NCI-H1694 (cell line): ENCODE measurements at regions not wholly inside any gene's neighbourhood (a gene's known extent, or its start where the extent isn't known, plus 50 kb on each side); places are given as distances from the start of the nearest gene placed in this dataset.
"Not testable (repeated sequence)": the region's sequence is repeated elsewhere in the genome, so short reads cannot be mapped to it uniquely, and the experiment has no call there.

Experiments
- DNase-seq: peaks from one replicate; lab custom pipeline; 2025; lab: John Stamatoyannopoulos, UW

DNA sequence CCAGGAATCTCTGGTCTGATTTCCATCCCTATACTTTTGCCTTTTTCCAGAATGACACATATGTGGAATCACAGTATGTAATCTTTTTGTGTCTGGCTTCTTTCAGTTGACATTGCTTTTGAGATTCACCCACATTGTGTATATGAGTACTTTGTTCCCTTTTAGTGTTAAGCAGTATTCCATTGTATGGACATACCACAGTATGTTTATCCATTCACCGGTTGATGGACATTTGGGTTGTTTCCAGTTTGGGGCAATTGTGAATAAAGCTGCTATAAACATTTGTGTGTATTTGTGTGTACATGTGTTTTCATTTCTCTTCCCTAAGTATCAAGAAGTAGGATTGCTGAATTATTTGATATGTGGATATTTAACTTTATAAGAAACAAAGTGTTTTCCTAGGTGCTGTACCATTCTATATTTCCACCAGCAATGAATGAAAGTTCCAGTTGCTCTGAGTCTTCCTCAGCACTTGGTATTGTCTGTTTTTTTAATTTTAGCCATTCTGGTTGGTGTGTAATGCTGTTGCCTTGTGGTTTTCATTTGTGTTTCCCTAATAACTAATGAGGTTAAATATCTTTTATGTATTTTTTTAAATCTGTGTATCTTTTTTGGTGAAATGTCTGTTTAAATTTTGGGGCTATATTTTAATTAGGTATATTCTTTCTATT lies 203.5 kb upstream of the HAAO start:
- DNase-seq: no peak

DNA sequence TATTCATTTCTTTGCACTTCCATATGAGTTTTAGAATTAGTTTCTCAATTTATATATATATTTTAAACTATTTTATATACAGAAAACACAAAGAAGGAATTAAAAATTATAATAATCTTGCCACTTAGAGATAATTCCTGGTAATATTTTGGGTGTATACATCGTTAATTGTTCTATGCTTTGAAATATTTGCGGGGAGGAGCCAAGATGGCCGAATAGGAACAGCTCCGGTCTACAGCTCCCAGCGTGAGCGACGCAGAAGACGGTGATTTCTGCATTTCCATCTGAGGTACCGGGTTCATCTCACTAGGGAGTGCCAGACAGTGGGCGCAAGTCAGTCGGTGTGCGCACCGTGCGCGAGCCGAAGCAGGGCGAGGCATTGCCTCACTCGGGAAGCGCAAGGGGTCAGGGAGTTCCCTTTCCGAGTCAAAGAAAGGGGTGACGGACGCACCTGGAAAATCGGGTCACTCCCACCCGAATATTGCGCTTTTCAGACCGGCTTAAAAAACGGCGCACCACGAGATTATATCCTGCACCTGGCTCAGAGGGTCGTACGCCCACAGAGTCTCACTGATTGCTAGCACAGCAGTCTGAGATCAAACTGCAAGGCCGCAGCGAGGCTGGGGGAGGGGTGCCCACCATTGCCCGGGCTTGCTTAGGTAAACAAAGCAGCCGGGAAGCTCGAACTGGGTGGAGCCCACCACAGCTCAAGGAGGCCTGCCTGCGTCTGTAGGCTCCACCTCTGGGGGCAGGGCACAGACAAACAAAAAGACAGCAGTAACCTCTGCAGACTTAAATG lies 197.1 kb upstream of the HAAO start:
- not testable (repeated sequence) for DNase-seq

DNA sequence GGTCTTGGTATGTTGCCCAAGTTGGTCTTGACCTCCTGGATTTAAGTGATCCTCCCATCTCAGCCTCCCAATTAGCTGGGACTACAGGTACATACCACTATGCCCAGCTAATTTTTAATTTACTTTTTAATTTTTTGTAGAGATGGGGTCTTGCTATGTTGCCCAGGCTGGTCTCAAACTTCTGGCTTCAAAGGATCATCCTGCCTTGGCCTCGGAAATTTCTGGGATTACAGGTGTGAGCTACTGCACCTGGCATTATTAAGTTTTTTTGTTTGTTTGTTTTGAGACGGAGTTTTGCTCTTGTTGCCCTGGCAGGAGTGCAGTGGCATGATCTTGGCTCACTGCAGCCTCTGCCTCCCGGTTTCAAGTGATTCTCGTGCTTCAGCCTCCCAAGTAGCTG lies 195.7 kb upstream of the HAAO start:
- not testable (repeated sequence) for DNase-seq

DNA sequence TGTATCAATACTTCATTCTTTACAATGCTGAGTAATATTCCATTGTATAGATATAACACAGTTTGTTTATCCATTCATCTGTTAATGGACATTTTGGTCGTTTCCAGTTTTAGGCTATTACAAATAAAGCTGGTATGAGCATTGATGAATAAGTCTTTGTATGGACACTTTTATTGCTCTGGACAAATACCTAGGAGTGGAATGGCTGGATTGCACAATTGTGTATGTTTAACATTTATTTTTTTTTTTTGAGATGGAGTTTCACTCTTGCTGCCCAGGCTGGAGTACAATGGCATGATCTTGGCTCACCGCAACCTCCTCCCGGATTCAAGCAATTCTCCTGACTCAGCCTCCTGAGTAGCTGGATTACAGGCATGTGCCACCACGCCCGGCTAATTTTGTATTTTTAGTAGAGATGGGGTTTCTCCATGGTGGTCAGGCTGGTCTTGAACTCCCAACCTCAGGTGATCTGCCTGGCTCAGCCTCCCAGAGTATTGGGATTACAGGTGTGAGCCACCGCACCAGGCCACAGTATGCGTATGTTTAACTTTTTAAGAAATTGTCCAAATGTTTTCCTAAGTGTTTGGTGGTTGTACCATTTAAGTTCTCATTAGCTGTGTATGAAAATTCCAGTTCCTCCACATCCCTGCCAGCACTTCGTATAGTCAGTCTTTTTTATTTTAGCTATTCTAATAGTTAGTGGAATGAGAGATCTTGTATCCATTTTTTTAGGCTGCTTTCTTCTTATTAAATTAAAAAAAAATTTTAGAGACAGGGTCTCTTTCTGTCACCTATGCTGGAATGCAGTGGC lies 194.9 kb upstream of the HAAO start:
- DNase-seq: no peak

DNA sequence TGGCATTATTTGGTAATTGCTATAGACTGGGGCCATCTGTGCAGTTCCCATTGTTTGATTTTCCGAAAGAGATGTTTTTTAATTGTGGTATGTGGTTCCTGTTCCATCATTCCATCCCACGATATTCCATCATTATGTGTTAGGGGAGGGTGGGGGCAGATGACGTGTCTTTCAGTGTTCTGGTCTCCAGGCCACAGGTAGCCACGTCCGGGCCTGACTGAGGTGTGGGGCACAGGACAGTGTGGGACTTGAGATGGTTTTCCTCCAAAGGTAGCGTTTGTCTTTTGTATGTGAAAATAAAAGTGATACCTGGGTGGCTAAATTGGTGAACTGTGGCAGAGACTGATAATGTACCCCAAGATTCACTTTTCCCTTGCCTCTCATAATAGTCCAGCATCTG lies 192.2 kb upstream of the HAAO start:
- DNase-seq: no peak

DNA sequence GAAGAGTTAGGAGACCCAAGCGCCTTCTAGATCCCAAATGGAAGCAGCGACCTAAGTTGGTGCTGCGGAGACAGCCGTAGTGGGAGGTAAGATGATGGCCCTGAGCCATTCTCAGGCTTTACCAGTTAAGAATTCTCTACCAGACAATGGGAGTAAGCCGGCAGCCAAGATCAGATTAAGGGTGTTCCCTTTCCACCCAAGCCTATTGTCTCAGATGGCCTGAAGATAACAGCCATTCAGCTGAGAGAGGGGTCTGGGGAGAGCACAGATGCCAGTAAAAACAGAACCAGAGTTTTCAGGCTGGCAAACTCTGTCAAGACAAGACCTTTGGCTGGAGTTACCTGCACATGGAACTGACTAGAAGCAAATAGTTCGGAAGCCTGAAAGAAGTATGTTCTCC lies 191.7 kb upstream of the HAAO start:
- DNase-seq: no peak

DNA sequence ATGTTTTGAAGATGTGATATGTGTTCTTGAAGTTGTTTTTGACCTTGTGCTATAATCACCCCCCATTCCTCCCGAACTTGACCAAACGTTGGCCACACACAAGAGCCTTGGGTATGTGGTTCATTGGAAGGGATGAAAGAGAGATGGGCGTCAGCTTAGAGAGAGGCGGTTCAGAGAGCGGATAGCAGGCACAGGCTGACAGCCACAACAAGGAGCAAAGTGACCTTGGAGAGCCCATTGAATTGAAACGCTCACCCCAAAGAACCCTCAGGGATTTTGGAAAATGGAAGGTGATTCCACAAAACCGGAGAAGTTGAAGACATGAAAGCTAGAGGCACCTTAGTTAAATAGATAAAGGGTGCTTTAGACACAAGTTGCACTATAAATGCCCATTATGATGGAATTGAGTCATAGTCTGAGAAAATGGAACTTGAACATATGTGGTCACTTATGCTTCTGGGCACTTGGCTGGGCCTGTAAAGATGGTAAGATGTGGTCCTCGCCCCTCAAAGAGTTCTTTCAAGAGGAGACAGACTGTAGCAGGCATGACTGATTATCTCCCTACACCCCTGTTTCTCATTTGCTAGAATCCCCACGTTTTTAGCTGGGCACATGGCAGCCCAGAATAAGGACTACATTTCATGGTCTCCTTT lies 188.5 kb upstream of the HAAO start:
- no peak for DNase-seq

DNA sequence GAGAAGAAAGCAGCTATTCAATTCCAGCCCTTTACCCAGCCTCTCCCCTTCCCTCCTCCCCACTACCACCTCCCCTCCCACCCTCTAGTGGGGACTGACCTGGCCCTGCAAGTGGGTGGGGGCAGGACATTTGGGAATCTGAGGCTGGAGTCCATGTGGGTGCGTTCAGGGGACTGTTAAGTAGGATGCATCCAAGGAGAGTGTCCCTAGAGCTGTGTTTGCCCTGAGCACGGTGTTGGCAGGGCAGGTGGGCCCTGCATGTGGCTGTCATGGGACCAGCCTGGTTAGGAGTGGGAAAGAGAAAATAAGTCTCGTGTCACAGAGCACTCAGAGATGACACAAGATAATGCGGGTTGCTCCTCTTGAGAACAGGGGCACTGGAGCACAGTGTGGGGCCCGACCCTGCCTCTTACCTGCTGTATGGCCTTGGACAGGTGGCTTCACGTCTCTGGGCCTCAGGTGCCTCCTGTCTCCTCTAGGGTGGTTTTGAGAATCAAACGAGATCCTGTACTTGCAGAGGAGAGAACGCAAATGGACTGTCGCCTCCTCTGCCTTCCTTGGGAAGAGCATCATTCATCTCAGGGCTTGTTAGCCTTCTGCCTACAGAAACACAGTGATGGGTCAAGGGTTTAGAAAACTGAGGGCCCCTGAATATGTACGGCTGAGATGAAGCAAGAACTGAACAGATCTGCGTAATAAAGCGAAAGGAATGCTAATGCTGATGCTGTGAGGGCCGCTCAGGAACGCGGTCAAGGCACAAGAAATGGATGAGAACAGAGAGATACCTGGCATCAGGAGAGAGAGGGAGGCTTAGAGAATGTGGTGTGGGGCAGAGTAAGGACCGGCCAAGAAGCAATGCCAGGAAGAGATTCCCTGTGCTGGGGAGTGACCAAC lies 187.7 kb upstream of the HAAO start:
- DNase-seq: no peak

DNA sequence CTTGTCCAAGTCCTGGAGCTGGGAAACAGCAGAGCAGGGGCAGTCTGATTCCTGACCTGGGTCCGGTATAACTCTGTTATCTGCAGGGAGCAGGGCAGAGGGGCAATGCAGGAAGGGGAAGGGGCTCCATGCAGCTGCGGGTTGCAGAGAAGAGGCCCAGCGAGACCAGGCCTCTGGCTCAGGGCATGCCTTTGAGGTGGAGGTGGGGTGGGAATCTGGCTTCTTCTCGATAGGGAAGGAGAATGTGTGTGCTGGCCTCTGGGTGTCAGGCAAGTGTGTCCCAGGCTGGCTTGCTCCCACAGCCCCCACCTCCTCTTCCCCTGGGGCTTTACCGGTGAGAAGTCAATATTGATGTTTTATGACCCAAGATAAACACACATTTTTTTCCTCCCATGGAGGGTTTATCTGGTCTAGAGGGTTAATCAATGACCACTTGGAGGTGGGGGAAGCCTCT lies 187.1 kb upstream of the HAAO start:
- no peak for DNase-seq

DNA sequence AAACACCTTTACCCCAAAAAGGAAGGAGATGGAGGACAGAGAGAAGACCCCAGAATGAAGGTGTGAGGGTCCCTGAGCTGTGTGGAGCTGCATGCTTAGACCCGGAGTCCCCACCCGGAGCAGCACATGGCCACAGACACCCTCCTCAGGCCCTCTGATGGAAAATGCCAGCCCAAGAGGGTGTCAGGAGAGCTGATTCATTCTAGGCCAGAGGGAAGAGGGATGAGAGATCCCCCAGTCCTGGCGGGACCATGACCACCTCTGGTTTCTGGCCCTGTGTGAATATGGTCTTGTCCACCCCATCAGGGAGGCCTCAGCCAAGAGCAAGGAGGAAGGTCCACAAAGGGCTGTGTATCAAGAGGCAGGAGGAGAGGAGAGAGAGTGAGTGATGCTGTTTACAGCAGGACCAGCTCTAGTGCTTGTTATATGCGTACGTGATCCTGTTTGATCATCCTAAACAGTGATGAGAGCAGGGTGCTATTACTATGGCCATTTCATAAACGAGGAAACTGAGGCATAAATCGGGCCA lies 186.6 kb upstream of the HAAO start:
- no peak for DNase-seq

DNA sequence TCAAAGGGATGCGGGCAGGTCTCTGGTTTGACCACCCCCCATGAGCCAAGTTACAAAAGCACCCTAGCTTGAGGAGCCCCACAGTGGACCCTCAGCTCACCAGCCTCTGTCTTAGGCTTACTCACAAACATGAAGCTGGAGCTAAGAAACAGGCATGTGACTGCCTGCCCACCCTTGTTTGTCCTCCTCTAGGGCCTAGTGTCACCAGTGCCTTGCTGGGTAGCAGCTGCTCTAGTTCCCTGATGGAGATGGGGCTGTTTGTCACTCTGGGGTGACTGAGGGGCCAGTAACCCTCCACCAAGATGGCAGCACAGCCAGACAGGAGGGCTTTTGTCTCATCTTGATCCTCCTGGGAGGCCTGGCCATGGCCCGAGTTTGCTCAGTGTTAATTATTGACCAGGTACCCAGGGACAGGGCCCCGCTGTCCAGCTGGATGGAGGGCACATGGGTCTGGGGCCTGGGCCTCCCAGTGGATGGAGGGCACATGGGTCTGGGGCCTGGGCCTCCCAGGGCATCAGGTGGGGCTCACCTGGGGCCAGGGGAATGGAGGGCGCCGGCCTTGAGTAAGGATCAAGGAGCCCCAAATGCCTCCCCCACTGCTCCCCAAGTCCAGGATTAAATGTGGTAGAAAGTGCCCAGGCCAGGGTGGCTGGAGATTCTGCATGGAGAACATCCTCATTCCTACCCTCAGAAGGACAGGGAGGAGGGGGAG lies 185.9 kb upstream of the HAAO start:
- no peak for DNase-seq

DNA sequence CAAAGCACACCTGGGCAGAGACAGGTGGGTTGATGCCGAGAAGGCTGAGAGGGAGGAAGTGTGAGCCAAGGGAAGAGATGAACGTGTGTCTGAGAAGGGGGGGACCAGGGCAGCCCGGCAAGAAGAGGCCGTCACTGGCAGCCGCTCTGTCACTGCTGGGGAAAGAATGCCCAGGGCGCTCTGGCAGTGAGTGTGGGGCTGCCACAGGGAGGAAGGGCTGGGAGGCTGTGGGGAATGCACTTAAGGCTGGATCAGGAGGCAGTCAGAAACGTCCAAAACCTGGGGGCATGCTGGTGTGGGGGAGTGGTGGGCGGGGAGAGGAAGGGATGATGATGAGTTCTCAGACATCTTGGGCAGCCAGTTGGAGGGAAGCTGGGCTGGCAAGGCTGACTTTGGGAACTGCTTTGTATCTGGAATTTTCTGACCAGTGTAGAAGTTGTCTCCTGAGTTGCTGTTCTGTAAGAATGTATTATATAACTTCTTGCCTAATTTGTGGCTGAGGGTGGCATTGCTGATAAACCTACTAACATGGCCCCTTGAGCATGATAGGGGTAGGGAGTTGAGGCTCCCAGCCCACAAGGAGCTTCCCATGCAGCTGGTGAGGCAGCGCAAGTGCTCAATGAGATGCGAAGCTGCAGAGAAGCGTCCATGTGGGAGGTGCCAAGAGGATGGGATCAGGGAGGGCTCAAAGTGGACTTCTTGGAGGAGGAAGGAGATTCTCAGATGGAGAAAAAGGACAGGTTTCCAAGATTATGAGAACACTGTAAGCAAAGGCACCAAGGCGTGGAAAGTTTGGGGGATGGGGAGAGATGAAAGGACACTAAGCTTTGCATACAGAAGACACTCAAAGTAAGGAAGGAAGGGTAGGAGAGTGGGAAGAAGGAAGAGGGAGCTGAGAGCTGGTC lies 185.1 kb upstream of the HAAO start:
- no peak for DNase-seq

DNA sequence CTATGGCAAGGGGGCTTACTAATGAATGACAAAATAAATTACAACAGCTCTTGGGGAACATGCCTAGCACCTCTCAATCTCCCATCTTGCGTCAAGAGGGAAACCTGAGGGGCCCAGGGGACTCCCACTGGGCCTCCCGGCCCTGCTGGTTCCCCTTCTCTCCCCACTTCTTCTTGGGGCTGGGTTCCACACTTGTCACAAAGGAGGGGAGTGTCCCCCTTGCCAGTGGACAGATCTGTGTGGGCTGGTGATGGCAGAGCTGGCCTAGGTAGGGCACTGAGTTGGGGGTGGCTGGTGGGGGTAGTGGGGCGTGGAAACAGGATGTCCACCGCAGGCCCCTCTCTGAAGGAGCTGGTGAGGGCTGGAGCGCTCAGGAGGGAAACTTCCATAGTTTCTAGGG lies 184.0 kb upstream of the HAAO start:
- DNase-seq: no peak

DNA sequence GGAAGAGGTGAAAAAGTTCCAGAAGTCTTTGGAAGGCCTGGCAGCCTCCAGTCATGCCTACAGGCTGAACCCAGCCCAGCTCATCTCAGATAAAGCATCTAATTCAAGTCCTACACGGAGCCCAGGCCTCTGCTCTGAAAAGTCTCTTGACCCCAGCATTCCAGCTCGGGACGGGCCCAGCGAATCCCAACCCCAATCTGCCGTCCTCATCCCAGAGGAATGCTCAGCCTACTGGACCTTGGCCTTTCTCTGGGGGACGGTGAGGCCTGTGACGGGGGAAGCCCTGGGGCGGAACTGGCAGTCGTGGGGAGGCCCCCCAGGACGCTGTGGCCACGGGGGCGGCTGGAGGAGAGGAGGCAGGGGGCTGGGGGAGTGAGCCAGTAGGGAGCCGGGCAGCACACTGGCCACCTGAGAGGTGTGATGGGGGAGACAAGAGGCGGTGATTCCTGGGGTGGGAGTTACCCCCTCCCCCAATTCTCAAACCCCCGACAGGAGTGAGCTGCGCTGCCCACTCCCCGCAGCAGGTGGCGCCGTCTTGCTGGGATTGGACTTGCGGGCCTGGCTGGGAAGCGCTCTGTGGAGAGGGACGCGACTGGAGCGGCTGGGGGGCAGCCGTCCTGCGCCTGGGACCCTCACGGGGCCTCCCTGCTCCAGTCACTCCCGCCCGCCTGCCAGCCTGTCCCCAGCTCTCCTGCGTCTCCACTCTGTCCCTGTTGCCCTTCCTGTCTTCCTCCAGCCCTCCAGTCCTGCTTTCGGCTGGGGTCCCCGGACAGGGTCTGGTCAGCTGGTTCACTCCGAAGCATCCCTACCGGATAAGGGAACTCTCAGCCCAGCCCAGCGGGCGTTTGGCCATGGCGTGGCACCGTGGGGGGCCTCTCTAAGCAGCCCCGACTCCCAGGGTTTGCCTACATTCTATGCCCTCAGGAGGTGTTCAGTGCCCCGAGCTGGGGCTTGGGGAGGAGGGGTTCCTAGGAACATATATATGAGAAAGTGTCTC lies 182.6 kb upstream of the HAAO start:
- peak; percentile 11 for DNase-seq

DNA sequence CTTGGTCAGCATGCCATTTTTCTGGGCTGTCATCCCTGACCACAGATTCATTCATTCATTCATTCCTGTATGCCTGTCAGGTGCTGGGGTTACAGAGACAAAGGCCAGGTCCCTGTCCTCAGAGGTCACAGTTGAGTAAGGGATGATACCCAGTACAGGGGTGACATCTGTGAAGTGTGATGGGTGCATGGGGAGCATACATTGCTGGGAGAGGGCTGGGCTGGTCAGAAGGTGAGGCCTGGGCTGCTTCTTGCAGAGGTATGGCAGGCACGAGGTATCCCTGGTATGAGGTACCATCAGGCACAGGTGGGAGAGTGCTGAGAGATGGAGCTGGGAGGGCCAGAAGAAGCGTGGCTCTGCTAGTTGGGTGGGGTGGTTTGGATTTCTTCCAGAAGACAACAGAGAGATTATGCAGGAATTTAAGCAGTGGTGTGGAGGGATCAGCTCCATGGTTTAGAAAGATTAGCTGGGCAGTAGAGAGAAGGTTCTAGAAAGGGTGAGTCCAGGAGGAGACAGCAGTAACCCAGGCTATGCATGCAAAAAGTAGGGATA lies 181.9 kb upstream of the HAAO start:
- DNase-seq: no peak

DNA sequence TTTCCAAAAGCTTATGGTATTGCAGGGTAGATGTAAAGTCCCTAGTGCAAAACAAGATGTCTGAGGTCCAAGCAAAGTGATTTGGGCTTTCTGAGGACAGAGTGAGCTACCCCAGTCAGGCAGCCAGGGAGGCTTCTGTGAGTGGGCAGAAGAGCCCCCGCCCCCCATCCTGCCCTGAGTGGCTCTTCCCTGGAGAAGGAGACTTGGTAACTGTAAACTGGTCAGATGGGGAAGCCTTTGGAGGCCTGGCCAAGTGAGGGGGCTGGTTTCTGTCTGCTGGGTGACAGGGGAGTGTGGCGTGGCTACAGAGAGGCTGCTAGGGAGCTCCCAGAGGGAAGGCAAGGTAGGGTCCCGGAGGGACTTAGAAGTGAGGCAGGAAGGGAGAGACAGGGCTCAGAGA lies 181.3 kb upstream of the HAAO start:
- DNase-seq: no peak

DNA sequence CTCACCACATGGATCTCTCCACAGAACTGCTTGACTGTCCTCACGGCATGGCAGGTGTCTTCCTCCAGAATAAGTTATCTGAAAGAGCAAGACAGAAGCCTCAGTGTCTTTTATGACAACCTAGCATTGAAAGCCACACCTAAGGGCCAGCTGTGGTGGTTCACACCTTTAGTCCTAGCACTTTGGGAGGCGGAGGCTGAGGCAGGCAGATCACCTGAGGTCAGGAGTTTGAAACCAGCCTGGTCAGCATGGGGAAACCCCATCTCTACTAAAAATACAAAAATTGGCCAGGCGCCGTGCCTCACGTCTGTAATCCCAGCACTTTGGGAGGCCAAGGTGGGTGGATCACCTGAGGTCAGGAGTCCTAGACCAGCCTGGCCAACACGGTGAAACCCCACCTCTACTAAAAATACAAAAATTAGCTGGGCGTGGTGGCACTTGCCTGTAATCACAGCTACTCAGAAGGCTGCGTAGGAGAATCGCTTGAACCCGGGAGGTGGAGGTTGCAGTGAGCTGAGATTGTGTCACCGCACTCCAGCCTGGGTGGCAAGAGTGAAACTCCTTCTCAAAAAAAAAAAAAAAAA lies 180.6 kb upstream of the HAAO start:
- DNase-seq: not testable (repeated sequence)
